ENCODE measurements at regions not wholly inside any gene's neighbourhood (a gene's known extent, or its start where the extent isn't known, plus 50 kb on each side); places are given as distances from the start of the nearest gene placed in this dataset.

DNA sequence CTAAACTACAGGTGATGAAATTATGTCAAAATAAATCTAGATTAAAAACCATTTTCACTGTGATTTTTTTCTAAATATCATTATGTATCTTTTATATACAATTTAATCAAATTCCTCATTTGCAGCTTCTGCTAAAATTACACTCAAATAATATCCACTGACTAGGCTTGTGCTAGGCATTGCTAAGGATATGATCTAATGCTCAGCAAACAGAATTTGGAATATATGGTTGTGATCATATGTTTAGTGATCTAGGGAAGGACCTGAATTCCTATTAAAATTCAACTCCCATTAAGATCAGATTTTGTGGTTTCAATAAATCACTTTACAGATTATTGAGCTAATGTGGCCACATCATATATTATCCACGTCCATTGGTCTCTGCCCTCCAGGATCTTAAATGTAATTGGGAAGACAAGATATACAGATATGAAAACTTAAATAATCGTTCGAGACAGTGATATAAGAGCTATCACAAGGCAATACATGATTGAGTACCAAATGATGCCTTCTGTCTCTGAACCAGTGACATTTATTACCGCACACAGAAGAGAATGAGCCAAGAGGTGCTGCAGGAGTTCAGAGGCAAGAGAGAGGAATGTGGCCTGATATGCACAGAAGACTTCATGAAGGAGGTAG lies 206.0 kb upstream of the RPS6KA3 start:
- Histone ChIP-seq H3K36me3 (ENCODE audit: control insufficient read depth in 2 of 2, insufficient read depth in 1 of 2, low read length in 2 of 2) (no peaks in the 10 kb centered on the region), H3K4me3 (ENCODE audit: low read depth, low read length) (no peak overlapping the region), H3K27ac (ENCODE audit: extremely low read depth, low read depth, low read length) (no peak overlapping the region), H3K9me3 (ENCODE audit: control insufficient read depth, insufficient read depth, low read depth, low read length) (no peaks in the 10 kb centered on the region), H3K4me1 (ENCODE audit: control insufficient read depth, insufficient read depth, low read length) (no peaks in the 10 kb centered on the region)
- POLR2A ChIA-PET: no interaction called here
- CTCF ChIA-PET: interaction anchor here (0.6 kb wide), 1 partner anchor 230 kb away, joined by 3 read pairs; no protein-coding TSS in a partner anchor
- TF ChIP-seq SP2 (tag by site-specific recombination; IDR thresholded peaks at IDR 0.05) (no peak), ZNF394 (tag by site-specific recombination; IDR thresholded peaks at IDR 0.05; ENCODE audit: borderline replicate concordance) (no peak), ZNF423 (tag by site-specific recombination; IDR thresholded peaks at IDR 0.05) (no peak), SCRT1 (tag by site-specific recombination; IDR thresholded peaks at IDR 0.05; ENCODE audit: borderline replicate concordance) (no peak), ZNF677 (tag by site-specific recombination; IDR thresholded peaks at IDR 0.05) (no peak), ZNF610 (tag by site-specific recombination; IDR thresholded peaks at IDR 0.05; ENCODE audit: borderline replicate concordance) (no peak), ZNF548 (tag by site-specific recombination; IDR thresholded peaks at IDR 0.05) (no peak), ZNF707 (tag by site-specific recombination; IDR thresholded peaks at IDR 0.05) (no peak)
- TF ChIP-seq, protein P1, sequence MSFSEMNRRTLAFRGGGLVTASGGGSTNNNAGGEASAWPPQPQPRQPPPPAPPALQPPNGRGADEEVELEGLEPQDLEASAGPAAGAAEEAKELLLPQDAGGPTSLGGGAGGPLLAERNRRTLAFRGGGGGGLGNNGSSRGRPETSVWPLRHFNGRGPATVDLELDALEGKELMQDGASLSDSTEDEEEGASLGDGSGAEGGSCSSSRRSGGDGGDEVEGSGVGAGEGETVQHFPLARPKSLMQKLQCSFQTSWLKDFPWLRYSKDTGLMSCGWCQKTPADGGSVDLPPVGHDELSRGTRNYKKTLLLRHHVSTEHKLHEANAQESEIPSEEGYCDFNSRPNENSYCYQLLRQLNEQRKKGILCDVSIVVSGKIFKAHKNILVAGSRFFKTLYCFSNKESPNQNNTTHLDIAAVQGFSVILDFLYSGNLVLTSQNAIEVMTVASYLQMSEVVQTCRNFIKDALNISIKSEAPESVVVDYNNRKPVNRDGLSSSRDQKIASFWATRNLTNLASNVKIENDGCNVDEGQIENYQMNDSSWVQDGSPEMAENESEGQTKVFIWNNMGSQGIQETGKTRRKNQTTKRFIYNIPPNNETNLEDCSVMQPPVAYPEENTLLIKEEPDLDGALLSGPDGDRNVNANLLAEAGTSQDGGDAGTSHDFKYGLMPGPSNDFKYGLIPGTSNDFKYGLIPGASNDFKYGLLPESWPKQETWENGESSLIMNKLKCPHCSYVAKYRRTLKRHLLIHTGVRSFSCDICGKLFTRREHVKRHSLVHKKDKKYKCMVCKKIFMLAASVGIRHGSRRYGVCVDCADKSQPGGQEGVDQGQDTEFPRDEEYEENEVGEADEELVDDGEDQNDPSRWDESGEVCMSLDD (tag by site-specific recombination; IDR thresholded peaks at IDR 0.05): no peak
- TF ChIP-seq, protein P2, sequence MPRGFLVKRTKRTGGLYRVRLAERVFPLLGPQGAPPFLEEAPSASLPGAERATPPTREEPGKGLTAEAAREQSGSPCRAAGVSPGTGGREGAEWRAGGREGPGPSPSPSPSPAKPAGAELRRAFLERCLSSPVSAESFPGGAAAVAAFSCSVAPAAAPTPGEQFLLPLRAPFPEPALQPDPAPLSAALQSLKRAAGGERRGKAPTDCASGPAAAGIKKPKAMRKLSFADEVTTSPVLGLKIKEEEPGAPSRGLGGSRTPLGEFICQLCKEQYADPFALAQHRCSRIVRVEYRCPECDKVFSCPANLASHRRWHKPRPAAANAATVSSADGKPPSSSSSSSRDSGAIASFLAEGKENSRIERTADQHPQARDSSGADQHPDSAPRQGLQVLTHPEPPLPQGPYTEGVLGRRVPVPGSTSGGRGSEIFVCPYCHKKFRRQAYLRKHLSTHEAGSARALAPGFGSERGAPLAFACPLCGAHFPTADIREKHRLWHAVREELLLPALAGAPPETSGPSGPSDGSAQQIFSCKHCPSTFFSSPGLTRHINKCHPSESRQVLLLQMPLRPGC (tag by site-specific recombination; IDR thresholded peaks at IDR 0.05): no peak
- TF ChIP-seq, protein P3, sequence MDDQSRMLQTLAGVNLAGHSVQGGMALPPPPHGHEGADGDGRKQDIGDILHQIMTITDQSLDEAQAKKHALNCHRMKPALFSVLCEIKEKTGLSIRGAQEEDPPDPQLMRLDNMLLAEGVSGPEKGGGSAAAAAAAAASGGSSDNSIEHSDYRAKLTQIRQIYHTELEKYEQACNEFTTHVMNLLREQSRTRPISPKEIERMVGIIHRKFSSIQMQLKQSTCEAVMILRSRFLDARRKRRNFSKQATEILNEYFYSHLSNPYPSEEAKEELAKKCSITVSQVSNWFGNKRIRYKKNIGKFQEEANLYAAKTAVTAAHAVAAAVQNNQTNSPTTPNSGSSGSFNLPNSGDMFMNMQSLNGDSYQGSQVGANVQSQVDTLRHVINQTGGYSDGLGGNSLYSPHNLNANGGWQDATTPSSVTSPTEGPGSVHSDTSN (CRISPR knock-in tag; IDR thresholded peaks at IDR 0.05): no peak

DNA sequence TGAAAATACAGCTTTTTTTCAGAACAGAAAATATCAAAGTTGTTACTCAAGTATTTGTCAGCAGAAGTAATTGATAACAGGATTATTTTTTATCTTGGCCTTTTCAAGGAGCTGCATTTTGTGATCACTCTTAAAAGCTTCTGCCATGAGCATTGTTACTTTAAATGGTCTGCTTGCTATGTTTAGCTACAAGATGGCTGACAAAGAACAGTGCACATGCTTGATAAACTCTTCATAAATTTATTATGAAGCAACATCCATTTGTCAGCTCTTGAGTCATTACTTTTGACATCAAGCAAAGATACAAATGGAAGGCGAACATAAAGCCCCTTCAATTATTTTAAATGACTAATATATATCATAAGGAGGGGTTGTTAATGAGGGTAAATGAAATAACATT lies 205.4 kb upstream of the RPS6KA3 start:
- ChIA-PET POLR2A (no interaction called here), CTCF (no interaction called here)
- Histone ChIP-seq H3K9me3 (ENCODE audit: control insufficient read depth, insufficient read depth, low read depth, low read length) (no peaks in the 10 kb centered on the region), H3K36me3 (ENCODE audit: control insufficient read depth in 2 of 2, insufficient read depth in 1 of 2, low read length in 2 of 2) (no peaks in the 10 kb centered on the region), H3K4me1 (ENCODE audit: control insufficient read depth, insufficient read depth, low read length) (no peaks in the 10 kb centered on the region), H3K4me3 (ENCODE audit: low read depth, low read length) (no peak overlapping the region), H3K27ac (ENCODE audit: extremely low read depth, low read depth, low read length) (no peak overlapping the region)
- TF ChIP-seq, protein P4, sequence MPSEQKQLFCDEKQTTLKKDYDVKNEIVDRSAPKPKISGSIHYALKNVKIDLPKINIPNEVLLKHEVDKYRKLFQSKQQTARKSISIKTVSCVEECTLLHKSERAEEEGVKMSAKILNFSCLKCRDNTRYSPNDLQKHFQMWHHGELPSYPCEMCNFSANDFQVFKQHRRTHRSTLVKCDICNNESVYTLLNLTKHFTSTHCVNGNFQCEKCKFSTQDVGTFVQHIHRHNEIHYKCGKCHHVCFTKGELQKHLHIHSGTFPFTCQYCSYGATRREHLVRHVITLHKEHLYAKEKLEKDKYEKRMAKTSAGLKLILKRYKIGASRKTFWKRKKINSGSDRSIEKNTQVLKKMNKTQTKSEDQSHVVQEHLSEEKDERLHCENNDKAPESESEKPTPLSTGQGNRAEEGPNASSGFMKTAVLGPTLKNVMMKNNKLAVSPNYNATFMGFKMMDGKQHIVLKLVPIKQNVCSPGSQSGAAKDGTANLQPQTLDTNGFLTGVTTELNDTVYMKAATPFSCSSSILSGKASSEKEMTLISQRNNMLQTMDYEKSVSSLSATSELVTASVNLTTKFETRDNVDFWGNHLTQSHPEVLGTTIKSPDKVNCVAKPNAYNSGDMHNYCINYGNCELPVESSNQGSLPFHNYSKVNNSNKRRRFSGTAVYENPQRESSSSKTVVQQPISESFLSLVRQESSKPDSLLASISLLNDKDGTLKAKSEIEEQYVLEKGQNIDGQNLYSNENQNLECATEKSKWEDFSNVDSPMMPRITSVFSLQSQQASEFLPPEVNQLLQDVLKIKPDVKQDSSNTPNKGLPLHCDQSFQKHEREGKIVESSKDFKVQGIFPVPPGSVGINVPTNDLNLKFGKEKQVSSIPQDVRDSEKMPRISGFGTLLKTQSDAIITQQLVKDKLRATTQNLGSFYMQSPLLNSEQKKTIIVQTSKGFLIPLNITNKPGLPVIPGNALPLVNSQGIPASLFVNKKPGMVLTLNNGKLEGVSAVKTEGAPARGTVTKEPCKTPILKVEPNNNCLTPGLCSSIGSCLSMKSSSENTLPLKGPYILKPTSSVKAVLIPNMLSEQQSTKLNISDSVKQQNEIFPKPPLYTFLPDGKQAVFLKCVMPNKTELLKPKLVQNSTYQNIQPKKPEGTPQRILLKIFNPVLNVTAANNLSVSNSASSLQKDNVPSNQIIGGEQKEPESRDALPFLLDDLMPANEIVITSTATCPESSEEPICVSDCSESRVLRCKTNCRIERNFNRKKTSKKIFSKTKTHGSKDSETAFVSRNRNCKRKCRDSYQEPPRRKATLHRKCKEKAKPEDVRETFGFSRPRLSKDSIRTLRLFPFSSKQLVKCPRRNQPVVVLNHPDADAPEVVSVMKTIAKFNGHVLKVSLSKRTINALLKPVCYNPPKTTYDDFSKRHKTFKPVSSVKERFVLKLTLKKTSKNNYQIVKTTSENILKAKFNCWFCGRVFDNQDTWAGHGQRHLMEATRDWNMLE (tag by site-specific recombination; conservative IDR thresholded peaks at IDR 0.05; ENCODE audit: low read depth): no peak
- TF ChIP-seq ZNF140 (tag by site-specific recombination; IDR thresholded peaks at IDR 0.05) (no peak), KLF16 (tag by site-specific recombination; IDR thresholded peaks at IDR 0.05) (no peak), ZNF555 (tag by site-specific recombination; conservative IDR thresholded peaks at IDR 0.05) (no peak), ZNF416 (tag by site-specific recombination; IDR thresholded peaks at IDR 0.05) (no peak), TRIM28 (IDR thresholded peaks at IDR 0.05; ENCODE audit: borderline replicate concordance, low read length) (no peak), ZNF548 (tag by site-specific recombination; IDR thresholded peaks at IDR 0.05) (no peak), SALL2 (tag by site-specific recombination; IDR thresholded peaks at IDR 0.05; ENCODE audit: borderline replicate concordance) (no peak)
- TF ChIP-seq, protein P5, sequence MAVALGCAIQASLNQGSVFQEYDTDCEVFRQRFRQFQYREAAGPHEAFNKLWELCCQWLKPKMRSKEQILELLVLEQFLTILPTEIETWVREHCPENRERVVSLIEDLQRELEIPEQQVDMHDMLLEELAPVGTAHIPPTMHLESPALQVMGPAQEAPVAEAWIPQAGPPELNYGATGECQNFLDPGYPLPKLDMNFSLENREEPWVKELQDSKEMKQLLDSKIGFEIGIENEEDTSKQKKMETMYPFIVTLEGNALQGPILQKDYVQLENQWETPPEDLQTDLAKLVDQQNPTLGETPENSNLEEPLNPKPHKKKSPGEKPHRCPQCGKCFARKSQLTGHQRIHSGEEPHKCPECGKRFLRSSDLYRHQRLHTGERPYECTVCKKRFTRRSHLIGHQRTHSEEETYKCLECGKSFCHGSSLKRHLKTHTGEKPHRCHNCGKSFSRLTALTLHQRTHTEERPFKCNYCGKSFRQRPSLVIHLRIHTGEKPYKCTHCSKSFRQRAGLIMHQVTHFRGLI (tag by site-specific recombination; IDR thresholded peaks at IDR 0.05): no peak
- TF ChIP-seq, protein P6, sequence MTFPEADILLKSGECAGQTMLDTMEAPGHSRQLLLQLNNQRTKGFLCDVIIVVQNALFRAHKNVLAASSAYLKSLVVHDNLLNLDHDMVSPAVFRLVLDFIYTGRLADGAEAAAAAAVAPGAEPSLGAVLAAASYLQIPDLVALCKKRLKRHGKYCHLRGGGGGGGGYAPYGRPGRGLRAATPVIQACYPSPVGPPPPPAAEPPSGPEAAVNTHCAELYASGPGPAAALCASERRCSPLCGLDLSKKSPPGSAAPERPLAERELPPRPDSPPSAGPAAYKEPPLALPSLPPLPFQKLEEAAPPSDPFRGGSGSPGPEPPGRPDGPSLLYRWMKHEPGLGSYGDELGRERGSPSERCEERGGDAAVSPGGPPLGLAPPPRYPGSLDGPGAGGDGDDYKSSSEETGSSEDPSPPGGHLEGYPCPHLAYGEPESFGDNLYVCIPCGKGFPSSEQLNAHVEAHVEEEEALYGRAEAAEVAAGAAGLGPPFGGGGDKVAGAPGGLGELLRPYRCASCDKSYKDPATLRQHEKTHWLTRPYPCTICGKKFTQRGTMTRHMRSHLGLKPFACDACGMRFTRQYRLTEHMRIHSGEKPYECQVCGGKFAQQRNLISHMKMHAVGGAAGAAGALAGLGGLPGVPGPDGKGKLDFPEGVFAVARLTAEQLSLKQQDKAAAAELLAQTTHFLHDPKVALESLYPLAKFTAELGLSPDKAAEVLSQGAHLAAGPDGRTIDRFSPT (tag by site-specific recombination; IDR thresholded peaks at IDR 0.05): no peak
